GM12891 (cell line): ENCODE measurements at regions not wholly inside any gene's neighbourhood (a gene's known extent, or its start where the extent isn't known, plus 50 kb on each side); places are given as distances from the start of the nearest gene placed in this dataset.
"Not testable (repeated sequence)": the region's sequence is repeated elsewhere in the genome, so short reads cannot be mapped to it uniquely, and the experiment has no call there.

Source experiments
- DNase-seq: peaks from one replicate; pipeline ENCODE4 v3.0.0; 2011; ENCODE audit warnings: low spot score; ENCODE audit not compliant: insufficient read length
- FAIRE-seq: peaks from 2 replicates; lab custom pipeline; 2011; peaks lifted over from hg19 to GRCh38; lab: Jason Lieb, UNC
- PAX5 ChIP-seq: IDR thresholded peaks from 2 replicates; pipeline ENCODE4 v1.6.1; 2011; ENCODE audit warnings: low read length, moderate library complexity, mild to moderate bottlenecking; ENCODE audit not compliant: insufficient read depth, severe bottlenecking
- POLR2A ChIP-seq: IDR thresholded peaks from 2 replicates; pipeline ENCODE4 v1.6.1; 2011; ENCODE audit warnings: low read depth, low read length, control low read depth
- POLR2AphosphoS5 ChIP-seq: IDR thresholded peaks from 2 replicates; pipeline ENCODE4 v1.6.1; 2011; ENCODE audit warnings: low read depth, low read length, control low read depth
- POU2F2 ChIP-seq: IDR thresholded peaks from 2 replicates; pipeline ENCODE4 v1.6.1; 2011; ENCODE audit warnings: low read depth, mild to moderate bottlenecking, control low read depth, low read length, moderate library complexity
- SPI1 ChIP-seq: IDR thresholded peaks from 2 replicates; pipeline ENCODE4 v1.6.1; 2011; ENCODE audit warnings: low read depth, low read length, control low read depth
- TAF1 ChIP-seq: IDR thresholded peaks from 2 replicates; pipeline ENCODE4 v1.6.1; 2011; ENCODE audit warnings: low read depth, low read length, control low read depth

GRCh38 chr9:12274577-12274976, 418.6 kb upstream of the TYRP1 start:
- FAIRE-seq, result no peak
- DNase-seq, result no peak
- TF ChIP-seq POU2F2 (no peak), POLR2AphosphoS5 (no peak), TAF1 (no peak), POLR2A (no peak), SPI1 (no peak), PAX5 (no peak)

- TF ChIP-seq PAX5 (no peak), SPI1 (no peak), POLR2A (no peak), TAF1 (no peak), POU2F2 (no peak), POLR2AphosphoS5 (no peak)
- FAIRE-seq, result no peak
- DNase-seq, result no peak
These were observed 416.7 kb upstream of the TYRP1 start for GRCh38 chr9:12276505-12276904.

- no peak for TF ChIP-seq PAX5
- TF ChIP-seq POU2F2, result no peak
- no peak for TF ChIP-seq SPI1
- TF ChIP-seq POLR2A, result no peak
- TF ChIP-seq POLR2AphosphoS5, result no peak
- no peak for TF ChIP-seq TAF1
- no peak for DNase-seq
- FAIRE-seq, result no peak
These were observed 403.5 kb upstream of the TYRP1 start for GRCh38 chr9:12289711-12290110.

GRCh38 chr9:12290166-12290869, 402.9 kb upstream of the TYRP1 start:
- FAIRE-seq (no peak), DNase-seq (no peak)
- no peak for TF ChIP-seq POLR2AphosphoS5

GRCh38 chr9:12305211-12305610, 388.0 kb upstream of the TYRP1 start:
- TF ChIP-seq TAF1 (no peak), PAX5 (no peak), POU2F2 (no peak), POLR2A (no peak), POLR2AphosphoS5 (no peak), SPI1 (no peak)
- FAIRE-seq, result no peak
- no peak for DNase-seq

GRCh38 chr9:12314589-12314988, 378.6 kb upstream of the TYRP1 start:
- TF ChIP-seq POLR2AphosphoS5 (no peak), POU2F2 (no peak), SPI1 (no peak), POLR2A (no peak), TAF1 (no peak), PAX5 (no peak)
- FAIRE-seq (no peak), DNase-seq (no peak)

- TF ChIP-seq TAF1, result no peak
- no peak for TF ChIP-seq SPI1
- TF ChIP-seq POU2F2, result no peak
- TF ChIP-seq POLR2A, result no peak
- no peak for TF ChIP-seq POLR2AphosphoS5
- TF ChIP-seq PAX5, result no peak
- no peak for DNase-seq
- no peak for FAIRE-seq
These were observed 374.2 kb upstream of the TYRP1 start for GRCh38 chr9:12318732-12319685.

- FAIRE-seq (no peak), DNase-seq (no peak)
- TF ChIP-seq PAX5, result no peak
These were observed 363.6 kb upstream of the TYRP1 start for GRCh38 chr9:12329623-12329985.

- DNase-seq, FAIRE-seq: not testable (repeated sequence)
These were observed 359.2 kb upstream of the TYRP1 start for GRCh38 chr9:12333966-12334365.

- FAIRE-seq, result no peak
- no peak for TF ChIP-seq SPI1
- TF ChIP-seq PAX5, result no peak
- TF ChIP-seq POU2F2, result no peak
- no peak for TF ChIP-seq TAF1
- TF ChIP-seq POLR2A, result no peak
- TF ChIP-seq POLR2AphosphoS5, result no peak
- no peak for DNase-seq
These were observed 342.4 kb upstream of the TYRP1 start for GRCh38 chr9:12350775-12351174.
